Breast epithelium (tissue), 4 donors: ENCODE measurements at regions not wholly inside any gene's neighbourhood (a gene's known extent, or its start where the extent isn't known, plus 50 kb on each side); places are given as distances from the start of the nearest gene placed in this dataset.

ENCODE experiments used
- DNase-seq, 2 donors: peaks; one replicate each; pipeline ENCODE4 v3.0.0-alpha.2; 2019; ENCODE audit warnings: low spot score in 2 of 2
- H3K27ac ChIP-seq, 2 donors: fragments of 200-600 bp; sonication (generic) in 1 of 2; one replicate each; pipeline ENCODE4 v1.5.1; 2016 to 2019; ENCODE audit warnings: mild to moderate bottlenecking in 1 of 2
- H3K27me3 ChIP-seq, 2 donors: fragments of 200-600 bp; sonication (generic) in 1 of 2; one replicate each; pipeline versions ENCODE4 v1.5.1 to v1.6.0; 2017 to 2019; ENCODE audit warnings: control low read depth in 1 of 2, mild to moderate bottlenecking in 1 of 2
- H3K36me3 ChIP-seq: fragments of 200-600 bp; one replicate; pipeline ENCODE4 v1.5.1; 2019
- H3K4me1 ChIP-seq, 2 donors: fragments of 200-600 bp; sonication (generic); one replicate each; pipeline ENCODE4 v1.5.1; 2016 to 2019; ENCODE audit warnings: control low read depth in 1 of 2
- H3K4me3 ChIP-seq, 3 donors: fragments of 200-600 bp; sonication (generic); 1 replicate in 2 of 3; 2 replicates in 1 of 3; pipeline ENCODE4 v1.5.1; 2016 to 2019; ENCODE audit warnings: mild to moderate bottlenecking in 3 of 3, moderate library complexity in 2 of 3
- H3K9me3 ChIP-seq, 2 donors: fragments of 200-600 bp; sonication (generic) in 1 of 2; one replicate each; pipeline ENCODE4 v1.5.1; 2016 to 2019; ENCODE audit warnings: control low read depth in 1 of 2
- CTCF ChIP-seq, 3 donors: fragments of 450-650 bp; IDR thresholded peaks; one replicate each; pipeline ENCODE4 v1.5.1; 2016 to 2017; ENCODE audit warnings: antibody characterized with exemption in 3 of 3, mild to moderate bottlenecking in 3 of 3, moderate library complexity in 3 of 3
- POLR2A ChIP-seq: fragments of 450-650 bp; IDR thresholded peaks from one replicate; pipeline ENCODE4 v1.6.1; 2016; ENCODE audit warnings: antibody characterized with exemption, mild to moderate bottlenecking, moderate library complexity
- POLR2AphosphoS5 ChIP-seq, 3 donors: sonication (generic); formaldehyde crosslinking; IDR thresholded peaks; one replicate each; pipeline ENCODE4 v1.6.1; 2017; ENCODE audit warnings: antibody characterized with exemption in 3 of 3
- intact Hi-C: fragments of 100-400 bp; cut with DNase I; formaldehyde crosslinking; loops from one replicate; pipeline ENCODE4 v1.15.1; 2023; ENCODE audit warnings: low total_unique reads

GRCh38 chr6:137323860-137324259 is 104.7 kb upstream of the IFNGR1 start:
- DNase-seq, result no peak
- H3K4me3 ChIP-seq, result no peak overlapping the region
- H3K27me3 ChIP-seq, result no peaks in the 10 kb centered on the region
- no peaks in the 10 kb centered on the region for H3K9me3 ChIP-seq
- H3K4me1 ChIP-seq, result no peaks in the 10 kb centered on the region
- no peak overlapping the region for H3K27ac ChIP-seq
- no peaks in the 10 kb centered on the region for H3K36me3 ChIP-seq
- intact Hi-C loops, result no loop called here
- no peak for TF ChIP-seq CTCF (IDR thresholded peaks at IDR 0.05)
- TF ChIP-seq POLR2AphosphoS5 (IDR thresholded peaks at IDR 0.05), result no peak
- no peak for TF ChIP-seq POLR2A

DNA sequence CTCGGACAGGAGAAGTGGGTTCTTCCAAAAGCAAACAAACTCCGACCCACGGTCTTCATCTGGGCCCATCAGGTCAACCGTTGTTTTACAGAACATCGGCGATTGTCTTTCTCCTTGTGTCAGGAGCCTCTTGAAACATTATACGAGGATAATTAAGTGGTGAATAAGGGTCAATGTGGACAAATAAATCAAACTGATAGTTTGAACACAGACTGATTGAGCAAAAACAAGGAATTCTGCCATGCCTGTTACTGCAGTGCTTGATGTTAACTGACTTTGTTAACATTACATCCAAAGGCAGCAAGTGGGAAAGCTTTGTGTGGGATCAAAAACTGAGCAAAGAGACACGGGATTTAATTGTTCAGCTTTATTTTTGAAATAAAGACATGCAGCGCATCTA is 101.1 kb upstream of the IFNGR1 start:
- no peak overlapping the region for H3K4me3 ChIP-seq
- intact Hi-C loops, result no loop called here

DNA sequence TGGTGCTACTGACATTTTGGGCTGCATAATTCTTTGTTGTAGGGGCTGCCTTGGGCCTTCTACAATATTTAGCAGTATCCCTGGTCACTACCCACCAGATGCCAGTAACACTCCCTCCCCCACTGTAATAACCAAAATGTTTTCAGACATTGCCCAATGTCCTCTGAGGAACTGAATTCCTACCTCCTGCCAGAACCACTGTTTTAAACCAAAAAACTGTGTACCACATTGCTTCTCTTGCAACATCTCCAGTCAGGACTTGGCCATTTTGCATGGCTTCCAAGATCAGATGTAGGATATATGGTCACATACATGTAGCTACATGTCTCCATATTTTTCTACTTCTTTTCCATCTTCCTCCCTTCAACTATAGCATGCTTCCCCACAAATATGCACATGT is 97.4 kb upstream of the IFNGR1 start:
- H3K36me3 ChIP-seq, result no peaks in the 10 kb centered on the region
- intact Hi-C loops, result no loop called here
- no peaks in the 10 kb centered on the region for H3K27me3 ChIP-seq
- no peak overlapping the region for H3K4me3 ChIP-seq
- H3K27ac ChIP-seq, result no peak overlapping the region
- no peak for DNase-seq
- H3K9me3 ChIP-seq, result no peaks in the 10 kb centered on the region
- H3K4me1 ChIP-seq, result no peaks in the 10 kb centered on the region
- TF ChIP-seq POLR2A (no peak), CTCF (IDR thresholded peaks at IDR 0.05) (no peak), POLR2AphosphoS5 (IDR thresholded peaks at IDR 0.05) (no peak)

More for the DNA sequence above, 101.1 kb upstream of the IFNGR1 start:
- no peaks in the 10 kb centered on the region for H3K4me1 ChIP-seq
- no peak for TF ChIP-seq CTCF (IDR thresholded peaks at IDR 0.05)
- no peak for TF ChIP-seq POLR2A
- no peak for TF ChIP-seq POLR2AphosphoS5 (IDR thresholded peaks at IDR 0.05)
- H3K27me3 ChIP-seq, result no peaks in the 10 kb centered on the region
- no peak for DNase-seq
- no peak overlapping the region for H3K27ac ChIP-seq
- H3K36me3 ChIP-seq, result no peaks in the 10 kb centered on the region
- no peaks in the 10 kb centered on the region for H3K9me3 ChIP-seq

GRCh38 chr6:137315081-137315480 is 95.9 kb upstream of the IFNGR1 start:
- DNase-seq, result no peak
- Histone ChIP-seq H3K27me3 (no peaks in the 10 kb centered on the region), H3K36me3 (no peaks in the 10 kb centered on the region), H3K4me1 (no peaks in the 10 kb centered on the region), H3K4me3 (no peak overlapping the region), H3K9me3 (no peaks in the 10 kb centered on the region), H3K27ac (no peak overlapping the region)
- intact Hi-C loops, result no loop called here
- TF ChIP-seq POLR2A, result no peak
- no peak for TF ChIP-seq POLR2AphosphoS5 (IDR thresholded peaks at IDR 0.05)
- no peak for TF ChIP-seq CTCF (IDR thresholded peaks at IDR 0.05)

- Histone ChIP-seq H3K9me3 (no peaks in the 10 kb centered on the region), H3K4me1 (peaks cover 0 to 6% of the 10 kb centered on the region in 2 donors), H3K36me3 (no peaks in the 10 kb centered on the region), H3K27ac (no peak overlapping the region), H3K4me3 (peak overlapping the region in 1 of 3 donors; percentile 7), H3K27me3 (no peaks in the 10 kb centered on the region)
- DNase-seq, result peak; percentile 46 to 58
- TF ChIP-seq POLR2AphosphoS5 (IDR thresholded peaks at IDR 0.05), result no peak
- TF ChIP-seq POLR2A, result no peak
- TF ChIP-seq CTCF (IDR thresholded peaks at IDR 0.05), result peak; percentile 20 to 83 (median 82)
- intact Hi-C loops, result no loop called here
Measured at GRCh38 chr6:137313928-137314855, 95.0 kb upstream of the IFNGR1 start.
